ENCODE measurements at regions not wholly inside any gene's neighbourhood (a gene's known extent, or its start where the extent isn't known, plus 50 kb on each side); places are given as distances from the start of the nearest gene placed in this dataset.
A peak's percentile ranks its signal among the peaks of the same experiment; 100 is the strongest.

GRCh38 chr3:72413228-72413627 is 435.0 kb downstream of the SHQ1 start:
- Histone ChIP-seq H2BK5ac (ENCODE audit: low read depth, low read length, poor library complexity, severe bottlenecking) (no peak overlapping the region), H3K56ac (ENCODE audit: extremely low read depth, insufficient read depth, low read length) (no peak overlapping the region), H3K27ac (ENCODE audit: insufficient read depth, low read length) (no peak overlapping the region), H3K9me1 (ENCODE audit: insufficient read depth, low read length) (peaks cover 4% of the 10 kb centered on the region), H2AK5ac (ENCODE audit: low read depth, low read length) (no peak overlapping the region), H4K20me1 (ENCODE audit: insufficient read depth, low read length) (peaks cover 84% of the 10 kb centered on the region), H3K18ac (ENCODE audit: low read depth, low read length) (no peak overlapping the region), H2AK9ac (replicated peaks; ENCODE audit: low read depth, low read length, poor library complexity) (no peak overlapping the region), H2AFZ (replicated peaks; ENCODE audit: low read length, poor library complexity) (no peak overlapping the region), H3K4ac (ENCODE audit: low read depth, low read length) (no peak overlapping the region), H3K79me1 (ENCODE audit: low read depth in 1 of 2, low read length in 2 of 2) (peaks cover 25 to 65% of the 10 kb centered on the region in 2 experiments), H3K23ac (ENCODE audit: low read depth, low read length) (no peak overlapping the region), H3K9ac (ENCODE audit: low read depth, low read length) (no peak overlapping the region), H4K8ac (ENCODE audit: low read depth in 2 of 2, low read length in 2 of 2) (no peak overlapping the region), H4K91ac (ENCODE audit: insufficient read depth, low read depth, low read length) (no peak overlapping the region), H2BK120ac (ENCODE audit: low read depth, low read length) (no peak overlapping the region), H4K5ac (ENCODE audit: low read depth, low read length) (no peak overlapping the region), H3K27me3 (ENCODE audit: control insufficient read depth, insufficient read depth, low read length) (no peaks in the 10 kb centered on the region), H3K4me1 (ENCODE audit: control insufficient read depth, insufficient read depth, low read length) (peaks cover 8% of the 10 kb centered on the region; the same call in 1 of the 2 replicates), H3K9me3 (ENCODE audit: control insufficient read depth, insufficient read depth, low read length) (no peaks in the 10 kb centered on the region), H3K36me3 (ENCODE audit: control insufficient read depth, insufficient read depth, low read length) (no peaks in the 10 kb centered on the region), H2BK15ac (ENCODE audit: low read depth, low read length) (no peak overlapping the region), H3K14ac (replicated peaks; ENCODE audit: low read depth, low read length) (no peak overlapping the region), H2BK20ac (ENCODE audit: low read depth, low read length) (no peak overlapping the region), H3K4me2 (ENCODE audit: low read depth, low read length) (no peak overlapping the region), H3K4me3 (ENCODE audit: insufficient read depth, low read depth, low read length) (no peak overlapping the region)
- intact Hi-C loops (cut with micrococcal nuclease), result no loop called here
- BruUV-seq (replicated peaks), result no TSS peak
- WGBS, 2 experiments (ENCODE audit: extremely low coverage in 2 of 2, insufficient read length in 1 of 2), result 75% methylated on average over 1 of the region's 4 CpGs; no CpG with 5 or more reads in 1 of the 2 experiments
- dilution Hi-C loops (cut with HindIII; ENCODE audit: low sequenced_read_pairs, unreplicated experiment), result no loop called here
- no peak for ATAC-seq (ENCODE audit: low read depth)
- no peak for TF ChIP-seq POLR2A (IDR thresholded peaks at IDR 0.05; ENCODE audit: low read depth, low read length)
- CTCF ChIA-PET, result no interaction called here
- in situ Hi-C loops (cut with MboI; ENCODE audit: low sequenced_read_pairs), result no loop called here
- POLR2A ChIA-PET (ENCODE audit: unreplicated experiment), result no interaction called here
- peak; percentile 25 for DNase-seq

Measured in IMR-90 (cell line).